ENCODE measurements at regions not wholly inside any gene's neighbourhood (a gene's known extent, or its start where the extent isn't known, plus 50 kb on each side); places are given as distances from the start of the nearest gene placed in this dataset.

GRCh38 chr2:120819720-120820210, 84.1 kb downstream of the GLI2 start:
- H3K27me3 ChIP-seq = no peaks in the 10 kb centered on the region
- TF ChIP-seq EP300 (IDR thresholded peaks at IDR 0.05; ENCODE audit: low read depth) (no peak), POLR2AphosphoS5 (IDR thresholded peaks at IDR 0.05) (no peak), CTCF (IDR thresholded peaks at IDR 0.05) (no peak), POLR2A (IDR thresholded peaks at IDR 0.05) (no peak)
- H3K4me3 ChIP-seq = no peak overlapping the region
- intact Hi-C loops (cut with DNase I; ENCODE audit: low total_unique reads) (no loop called here), in situ Hi-C loops (cut with MboI; ENCODE audit: low pct_ligation_motif_present in 1 of 4, low pct_unique_long_range_greater_than_20kb in 1 of 4, low sequenced_read_pairs in 3 of 4) (no loop called here)
- WGBS, 2 donors (ENCODE audit: low coverage in 1 of 2) = 69 to 74% methylated on average over 4 to 5 of the region's 5 CpGs
- H3K9me3 ChIP-seq = no peaks in the 10 kb centered on the region
- no peaks in the 10 kb centered on the region for H3K36me3 ChIP-seq
- peaks cover 0 to 25% (median 9%) of the 10 kb centered on the region in 4 donors for H3K4me1 ChIP-seq
- no peak for DNase-seq
- H3K27ac ChIP-seq = peak overlapping the region; percentile 68 to 73 (median 72)

GRCh38 chr2:120820263-120820952, 84.7 kb downstream of the GLI2 start:
- Histone ChIP-seq H3K4me3 (peak overlapping the region in 1 of 4 donors; percentile 9), H3K36me3 (no peaks in the 10 kb centered on the region), H3K27ac (peak overlapping the region; percentile 68 to 73 (median 72)), H3K27me3 (no peaks in the 10 kb centered on the region), H3K4me1 (peaks cover 0 to 29% (median 10%) of the 10 kb centered on the region in 4 donors), H3K9me3 (no peaks in the 10 kb centered on the region)
- intact Hi-C loops (cut with DNase I; ENCODE audit: low total_unique reads) = no loop called here
- peak; percentile 31 for DNase-seq
- TF ChIP-seq POLR2AphosphoS5 (IDR thresholded peaks at IDR 0.05) (peak in 2 of 3 donors; percentile 18 to 23), CTCF (IDR thresholded peaks at IDR 0.05) (no peak)
- in situ Hi-C loops (cut with MboI; ENCODE audit: low pct_ligation_motif_present in 1 of 4, low pct_unique_long_range_greater_than_20kb in 1 of 4, low sequenced_read_pairs in 3 of 4) = no loop called here
- 53 to 83% methylated on average over 2 to 18 of the region's 19 CpGs for WGBS, 2 donors (ENCODE audit: low coverage in 1 of 2)

GRCh38 chr2:120820953-120821279, 85.2 kb downstream of the GLI2 start:
- 38 to 58% methylated on average over 7 to 10 of the region's 10 CpGs for WGBS, 2 donors (ENCODE audit: low coverage in 1 of 2)

GRCh38 chr2:120821446-120822160, 85.9 kb downstream of the GLI2 start:
- Histone ChIP-seq H3K4me1 (peaks cover 3 to 41% (median 16%) of the 10 kb centered on the region in 4 donors), H3K4me3 (no peak overlapping the region), H3K27ac (peak overlapping the region; percentile 68 to 73 (median 72)), H3K27me3 (no peaks in the 10 kb centered on the region), H3K9me3 (no peaks in the 10 kb centered on the region), H3K36me3 (no peaks in the 10 kb centered on the region)
- DNase-seq = no peak
- in situ Hi-C loops (cut with MboI; ENCODE audit: low pct_ligation_motif_present in 1 of 4, low pct_unique_long_range_greater_than_20kb in 1 of 4, low sequenced_read_pairs in 3 of 4) (no loop called here), intact Hi-C loops (cut with DNase I; ENCODE audit: low total_unique reads) (no loop called here)
- 76% methylated on average over 15 of the region's 15 CpGs; no CpG with 5 or more reads in 1 of the 2 donors for WGBS, 2 donors (ENCODE audit: low coverage in 1 of 2)
- TF ChIP-seq CTCF (IDR thresholded peaks at IDR 0.05) (no peak), POLR2AphosphoS5 (IDR thresholded peaks at IDR 0.05) (no peak), POLR2A (IDR thresholded peaks at IDR 0.05) (no peak), EP300 (IDR thresholded peaks at IDR 0.05; ENCODE audit: low read depth) (no peak)

More at GRCh38 chr2:120820953-120821279, 85.2 kb downstream of the GLI2 start:
- in situ Hi-C loops (cut with MboI; ENCODE audit: low pct_ligation_motif_present in 1 of 4, low pct_unique_long_range_greater_than_20kb in 1 of 4, low sequenced_read_pairs in 3 of 4) (no loop called here), intact Hi-C loops (cut with DNase I; ENCODE audit: low total_unique reads) (no loop called here)
- TF ChIP-seq EP300 (IDR thresholded peaks at IDR 0.05; ENCODE audit: low read depth) = no peak
- Histone ChIP-seq H3K4me3 (no peak overlapping the region), H3K9me3 (no peaks in the 10 kb centered on the region), H3K4me1 (peaks cover 3 to 34% (median 14%) of the 10 kb centered on the region in 4 donors), H3K27ac (peak overlapping the region; percentile 68 to 73 (median 72)), H3K36me3 (no peaks in the 10 kb centered on the region), H3K27me3 (no peaks in the 10 kb centered on the region)
- DNase-seq = no peak
